ENCODE measurements at regions not wholly inside any gene's neighbourhood (a gene's known extent, or its start where the extent isn't known, plus 50 kb on each side); places are given as distances from the start of the nearest gene placed in this dataset.
"Not testable (repeated sequence)": the region's sequence is repeated elsewhere in the genome, so short reads cannot be mapped to it uniquely, and the experiment has no call there.

GRCh38 chrX:13420545-13421183 is 100.8 kb upstream of the ATXN3L start:
- DNase-seq (ENCODE audit: low spot score): no peak

DNA sequence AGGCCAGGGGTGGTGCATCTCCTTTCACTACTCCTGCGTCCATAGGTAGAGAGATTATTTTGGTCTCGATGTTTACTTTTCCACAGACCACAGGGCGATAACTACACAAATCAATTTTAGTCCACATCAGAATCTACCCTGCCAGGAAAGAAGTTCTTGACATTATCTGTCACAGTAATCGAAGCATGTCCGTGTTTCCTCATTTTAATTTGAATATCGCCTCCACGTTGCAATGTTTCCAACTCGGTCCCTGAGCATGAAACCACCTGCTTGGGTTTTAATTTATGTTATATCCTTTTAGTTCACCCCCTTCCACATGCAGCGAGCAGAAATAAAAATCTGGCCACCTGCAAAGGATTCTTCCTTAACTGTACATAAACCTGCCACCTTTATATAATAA is 100.1 kb upstream of the ATXN3L start:
- DNase-seq (ENCODE audit: low spot score): no peak

DNA sequence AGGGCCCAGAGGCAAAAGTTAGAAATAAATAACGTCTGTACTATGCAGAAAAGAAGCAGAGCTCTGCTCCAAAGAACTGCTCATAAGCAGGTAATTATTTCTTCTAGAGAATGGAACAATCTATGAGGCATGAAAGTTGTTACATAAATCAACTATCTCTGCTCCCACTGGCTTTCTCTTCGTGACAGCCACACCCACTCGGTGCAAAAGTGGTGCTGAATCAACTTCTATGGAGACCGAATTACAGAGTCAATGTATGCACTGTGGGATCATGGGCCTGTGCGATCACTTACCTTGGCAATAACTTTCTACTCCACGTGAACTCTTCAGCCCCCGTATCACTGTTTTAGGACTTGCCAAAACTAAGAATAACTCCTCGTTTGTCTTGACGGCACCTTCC is 99.4 kb upstream of the ATXN3L start:
- DNase-seq (ENCODE audit: low spot score): no peak

DNA sequence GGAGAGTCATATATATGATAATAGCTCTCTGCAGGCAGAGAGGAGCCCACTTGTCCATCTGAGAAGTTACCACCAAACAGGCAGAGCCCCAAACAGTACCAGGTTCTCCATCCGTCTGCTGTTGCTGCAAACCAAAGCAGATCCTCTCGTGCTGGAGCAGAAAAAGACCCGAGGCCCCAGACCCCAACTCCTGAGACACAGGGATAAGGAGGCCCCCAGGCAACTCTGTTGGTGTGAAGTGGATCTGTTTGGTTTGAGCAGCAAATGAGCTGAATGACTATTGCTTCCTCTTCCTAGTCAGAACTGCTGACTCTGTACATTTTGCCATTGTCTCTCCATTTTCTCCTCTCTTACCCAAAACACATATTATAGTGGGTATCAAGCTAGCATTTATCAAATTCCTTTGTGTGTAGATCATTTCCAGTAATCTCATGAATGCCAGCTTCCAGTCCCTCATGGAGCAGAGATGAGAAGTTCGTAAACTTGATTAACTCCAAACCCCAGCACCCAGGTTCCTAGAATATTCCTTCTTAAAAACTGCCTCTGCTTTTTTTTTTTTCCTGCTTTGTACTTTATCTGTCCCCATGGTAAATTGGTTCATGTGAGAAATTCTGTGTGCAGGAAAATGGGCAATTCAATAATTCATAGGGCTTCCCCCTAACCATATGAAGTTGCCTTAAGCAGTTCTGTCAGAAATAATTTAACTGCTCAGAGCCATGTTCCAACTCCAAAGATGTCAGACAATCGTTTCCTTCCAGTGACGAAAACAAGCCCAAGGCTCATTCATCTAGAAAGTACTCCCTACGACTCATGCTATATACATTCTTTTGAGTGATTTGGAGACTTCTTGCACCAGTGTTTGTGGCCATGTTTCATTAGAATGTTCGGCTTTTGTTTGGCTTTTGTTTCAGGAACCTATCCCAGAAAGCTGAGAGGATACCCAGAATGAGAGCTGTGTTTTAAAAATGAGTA is 98.6 kb upstream of the ATXN3L start:
- no peak for DNase-seq (ENCODE audit: low spot score)

- DNase-seq (ENCODE audit: low spot score): no peak
These were observed 95.7 kb upstream of the ATXN3L start for GRCh38 chrX:13415509-13415908.

DNA sequence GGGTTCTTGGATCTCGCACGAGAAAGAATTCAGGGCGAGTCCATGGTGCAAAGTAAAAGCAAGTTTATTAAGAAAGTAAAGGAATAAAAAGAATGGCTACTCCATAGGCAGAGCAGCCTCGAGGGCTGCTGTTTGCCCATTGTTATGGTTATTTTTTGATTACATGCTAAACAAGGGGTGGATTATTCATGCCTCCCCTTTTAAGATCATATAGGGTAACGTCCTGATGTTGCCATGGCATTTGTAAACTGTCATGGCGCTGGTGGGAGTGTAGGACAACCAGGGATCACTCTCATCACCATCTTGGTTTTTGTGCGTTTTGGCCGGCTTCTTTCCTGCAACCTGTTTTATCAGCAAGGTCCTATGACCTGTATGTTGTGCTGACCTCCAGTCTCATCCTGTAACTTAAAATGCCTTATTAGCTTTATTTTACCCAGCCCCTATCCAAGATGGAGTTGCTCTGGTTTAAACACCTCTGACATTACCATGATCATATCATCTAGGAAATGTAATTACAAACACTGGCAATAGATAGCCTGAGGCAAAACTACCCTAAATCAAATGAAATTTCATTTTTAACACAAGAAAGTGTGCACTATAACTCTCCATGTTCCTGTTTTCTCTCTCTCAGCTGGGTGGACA is 94.3 kb upstream of the ATXN3L start:
- DNase-seq (ENCODE audit: low spot score): no peak

DNA sequence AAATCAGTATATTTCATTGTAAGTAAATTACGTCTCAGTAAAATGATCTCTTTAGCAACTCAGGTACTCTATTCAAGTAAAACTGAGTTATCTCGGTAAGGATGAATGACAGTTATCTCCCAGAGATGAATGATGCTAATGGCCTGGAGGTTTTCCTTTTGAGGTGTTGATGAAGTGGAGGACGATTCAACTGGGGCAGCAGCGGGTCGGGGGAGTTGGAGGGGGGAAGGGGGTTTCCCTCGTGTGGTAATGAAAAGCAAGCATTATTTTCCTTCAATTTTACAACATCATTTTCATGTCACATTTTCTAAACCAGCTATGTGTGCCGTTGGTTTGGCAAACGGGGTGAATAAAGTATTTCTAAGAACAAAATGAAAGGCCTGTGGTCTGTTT is 92.4 kb upstream of the ATXN3L start:
- DNase-seq (ENCODE audit: low spot score): no peak

DNA sequence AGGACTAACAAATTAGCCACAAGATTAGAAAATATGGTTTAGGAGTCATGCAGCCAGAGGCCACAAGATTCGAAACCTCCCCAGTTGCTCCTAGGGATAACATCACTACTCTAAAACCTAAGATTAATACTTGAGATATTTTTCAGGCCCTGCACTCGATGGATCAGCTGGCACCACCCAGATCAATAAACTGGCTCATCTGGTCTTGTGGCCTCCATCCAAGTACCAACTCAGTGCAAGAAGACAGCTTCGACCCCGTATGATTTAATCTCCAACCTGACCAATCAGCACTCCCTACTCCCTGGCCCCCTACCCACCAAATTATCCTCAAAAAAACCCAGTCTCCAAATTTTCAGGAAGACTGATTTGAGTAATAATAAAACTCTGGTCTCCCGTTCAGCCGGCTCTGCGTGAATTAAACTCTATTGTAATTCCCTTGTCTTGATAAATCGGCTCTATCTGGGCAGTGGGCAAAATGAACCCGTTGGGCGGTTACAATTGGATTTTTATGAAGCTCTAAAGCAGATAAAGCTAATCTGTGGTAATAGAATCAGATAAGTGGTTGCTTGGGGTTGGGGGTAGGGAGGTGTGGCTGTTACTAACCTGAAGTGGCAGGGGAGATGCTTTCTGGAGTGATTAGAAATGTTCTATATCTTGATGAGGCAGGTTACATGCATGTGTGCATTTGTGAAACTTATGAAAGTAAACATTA is 91.8 kb upstream of the ATXN3L start:
- no peak for DNase-seq (ENCODE audit: low spot score)

- not testable (repeated sequence) for DNase-seq (ENCODE audit: low spot score)
These were observed 88.7 kb upstream of the ATXN3L start for GRCh38 chrX:13408599-13408998.

GRCh38 chrX:13404777-13405176 is 84.9 kb upstream of the ATXN3L start:
- DNase-seq (ENCODE audit: low spot score): not testable (repeated sequence)

GRCh38 chrX:13404364-13404763 is 84.5 kb upstream of the ATXN3L start:
- DNase-seq (ENCODE audit: low spot score): no peak

- DNase-seq (ENCODE audit: low spot score): no peak
These were observed 81.9 kb upstream of the ATXN3L start for GRCh38 chrX:13401724-13402123.

- DNase-seq (ENCODE audit: low spot score): no peak
These were observed 79.0 kb upstream of the ATXN3L start for GRCh38 chrX:13398839-13399238.

GRCh38 chrX:13397878-13398818 is 78.3 kb upstream of the ATXN3L start:
- DNase-seq (ENCODE audit: low spot score): no peak

DNA sequence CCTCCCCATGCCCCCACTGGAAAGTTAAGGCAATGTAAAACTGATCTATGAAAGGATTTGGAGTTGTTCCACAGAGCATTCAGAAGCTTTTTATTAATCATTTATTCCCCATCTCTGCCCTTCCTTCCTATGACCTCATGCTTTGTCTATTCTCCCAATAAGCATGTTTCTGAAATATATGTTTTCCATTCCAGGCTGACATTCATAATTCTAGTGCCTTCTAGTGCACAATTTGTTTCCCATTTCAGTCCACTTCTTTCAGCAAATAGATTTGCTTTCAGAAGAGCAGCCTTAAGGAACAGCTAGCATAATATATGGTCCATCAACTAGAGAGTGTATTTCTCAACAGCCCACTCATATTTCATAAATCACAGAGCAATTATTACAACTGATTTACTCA is 77.1 kb upstream of the ATXN3L start:
- no peak for DNase-seq (ENCODE audit: low spot score)

GRCh38 chrX:13389501-13389900 is 69.6 kb upstream of the ATXN3L start:
- DNase-seq (ENCODE audit: low spot score): no peak

- DNase-seq (ENCODE audit: low spot score): no peak
These were observed 68.0 kb upstream of the ATXN3L start for GRCh38 chrX:13387666-13388494.

DNA sequence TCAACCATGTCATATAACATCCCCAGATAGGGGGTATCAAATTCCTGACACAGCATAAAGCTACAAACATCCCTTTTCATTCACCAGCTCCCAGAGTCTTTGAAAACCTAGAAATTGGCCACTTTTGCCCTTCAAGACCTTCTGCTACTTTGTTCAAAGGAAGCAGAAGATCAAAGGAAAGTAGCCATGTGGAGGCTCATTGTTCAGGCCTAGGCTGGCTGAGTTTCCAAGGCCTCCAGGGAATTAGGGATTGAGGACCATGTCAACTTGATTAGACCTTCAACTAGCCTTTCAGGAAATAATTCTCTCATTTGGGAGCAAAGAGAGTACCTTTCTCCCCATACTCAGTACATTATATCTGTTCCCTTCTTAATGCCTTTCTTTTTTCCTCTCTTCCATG is 66.8 kb upstream of the ATXN3L start:
- DNase-seq (ENCODE audit: low spot score): no peak

DNA sequence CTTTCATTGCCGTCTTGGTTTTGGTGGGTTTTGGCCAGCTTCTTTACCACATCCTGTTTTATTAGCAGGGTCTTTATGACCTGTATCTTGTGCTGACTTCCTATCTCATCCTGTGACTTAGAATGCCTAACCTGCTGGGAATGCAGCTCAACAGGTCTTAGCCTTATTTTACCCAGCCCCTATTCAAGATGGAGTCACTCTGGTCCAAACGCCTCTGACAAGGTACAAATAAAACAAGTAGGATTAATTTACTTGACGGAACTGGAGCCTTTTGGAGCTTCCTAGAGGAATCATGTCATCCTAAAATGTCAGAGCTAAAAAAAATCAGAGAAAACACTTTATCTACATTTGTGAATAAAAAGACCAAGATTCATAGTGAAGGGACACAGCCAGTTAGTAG is 66.2 kb upstream of the ATXN3L start:
- DNase-seq (ENCODE audit: low spot score): no peak

- no peak for DNase-seq (ENCODE audit: low spot score)
These were observed 64.1 kb upstream of the ATXN3L start for GRCh38 chrX:13383907-13384306.
